K562 (cell line): ENCODE measurements at regions not wholly inside any gene's neighbourhood (a gene's known extent, or its start where the extent isn't known, plus 50 kb on each side); places are given as distances from the start of the nearest gene placed in this dataset.

Experiments
- ATAC-seq: fragments of 200-7000 bp; cut with Tn5 transposase; 3 replicates; pipeline ENCODE4 v1.9.1; 2020; ENCODE audit warnings: moderate library complexity
- BruUV-seq: library from RNA; stranded (reverse); fragments of 400-500 nt; replicated peaks from 2 replicates; lab custom pipeline; 2021; lab: Mats Ljungman, UMichigan
- CTCF ChIA-PET: fragments of 300-600 bp; formaldehyde crosslinking; extraction: SDS; loops from one replicate; lab custom pipeline; 2021; ENCODE audit warnings: low intra/inter-chr PET ratio; lab: Yijun Ruan, JAX
- POLR2A ChIA-PET: fragments of 300-600, 350-650 bp; sonication (Branson Sonifier 250); formaldehyde crosslinking; extraction: SDS; loops from one replicate; lab custom pipeline; 2021; ENCODE audit warnings: antibody characterized with exemption, inconsistent platforms; lab: Yijun Ruan, JAX
- DNase-seq, 4 experiments: peaks; one replicate each; pipeline versions ENCODE4 v3.0.0 to v3.0.0-alpha.2; 2011 to 2018; ENCODE audit warnings: low spot score in 3 of 4, mixed read lengths in 3 of 4; ENCODE audit errors: extremely low read depth in 1 of 4
- FAIRE-seq: peaks from 2 replicates; lab custom pipeline; 2011; peaks lifted over from hg19 to GRCh38; lab: Jason Lieb, UNC
- H2AFZ ChIP-seq: 2 replicates; pipeline ENCODE4 v1.6.0; 2011; ENCODE audit warnings: low read depth, low read length, control low read depth, inconsistent platforms
- H3K27ac ChIP-seq: fragments of 200-600 bp; 3 replicates; pipeline ENCODE4 v1.8.0; 2011; ENCODE audit warnings: low read depth, mild to moderate bottlenecking, control low read depth, inconsistent platforms, low read length, moderate library complexity, mixed read lengths; ENCODE audit errors: extremely low read depth
- H3K27me3 ChIP-seq, 2 experiments: fragments of 300-600 bp in 1 of 2; 2 replicates in 1 of 2; 3 replicates in 1 of 2; pipeline versions ENCODE4 v1.6.0 to v1.8.0; 2011; ENCODE audit warnings: inconsistent platforms in 2 of 2, low read length in 2 of 2, mild to moderate bottlenecking in 1 of 2, mixed read lengths in 1 of 2, moderate library complexity in 1 of 2; ENCODE audit not compliant: control insufficient read depth in 2 of 2, insufficient read depth in 2 of 2
- H3K36me3 ChIP-seq: fragments of 300-600 bp; 3 replicates; pipeline ENCODE4 v1.8.0; 2011; ENCODE audit warnings: mild to moderate bottlenecking, low read length, inconsistent platforms; ENCODE audit not compliant: control insufficient read depth, insufficient read depth
- H3K4me1 ChIP-seq, 2 experiments: fragments of 200-600 bp in 1 of 2; replicated peaks in 1 of 2; 2 replicates in 1 of 2; 3 replicates in 1 of 2; pipeline versions ENCODE4 v1.5.1 to v1.8.0; 2011; ENCODE audit warnings: inconsistent platforms in 2 of 2, low read length in 2 of 2, mild to moderate bottlenecking in 1 of 2, mixed read lengths in 1 of 2, moderate library complexity in 1 of 2; ENCODE audit not compliant: control insufficient read depth in 2 of 2, insufficient read depth in 2 of 2
- H3K4me2 ChIP-seq: 2 replicates; pipeline ENCODE4 v1.6.1; 2011; ENCODE audit warnings: low read length, control low read depth, inconsistent platforms, mixed read lengths; ENCODE audit not compliant: insufficient read depth
- H3K4me3 ChIP-seq: fragments of 200-600 bp; sonication (generic), shearing (Covaris generic); 2 replicates; pipeline ENCODE4 v1.5.1; 2016; ENCODE audit warnings: control low read depth, inconsistent platforms
- H3K79me2 ChIP-seq: fragments of 200-600 bp; 3 replicates; pipeline ENCODE4 v1.8.0; 2011; ENCODE audit warnings: low read length, inconsistent platforms; ENCODE audit not compliant: control insufficient read depth, insufficient read depth
- H3K9ac ChIP-seq, 2 experiments: 2 replicates each; pipeline versions ENCODE4 v1.6.0 to v1.6.1; 2011; ENCODE audit warnings: low read depth in 2 of 2, low read length in 2 of 2, control low read depth in 1 of 2, inconsistent platforms in 1 of 2, mild to moderate bottlenecking in 1 of 2, mixed read lengths in 1 of 2; ENCODE audit not compliant: insufficient read depth in 1 of 2
- H3K9me1 ChIP-seq: one replicate; pipeline ENCODE4 v1.6.0; 2011; ENCODE audit warnings: inconsistent platforms, mild to moderate bottlenecking, low read length, moderate library complexity; ENCODE audit not compliant: control insufficient read depth, insufficient read depth
- H3K9me3 ChIP-seq: replicated peaks from 2 replicates; pipeline ENCODE4 v1.5.1; 2011; ENCODE audit warnings: low read depth, low read length, inconsistent platforms; ENCODE audit not compliant: control insufficient read depth, insufficient read depth
- H4K20me1 ChIP-seq: replicated peaks from 2 replicates; pipeline ENCODE4 v1.6.1; 2011; ENCODE audit warnings: low read length, inconsistent platforms, mixed read lengths; ENCODE audit not compliant: control insufficient read depth, insufficient read depth
- ADNP ChIP-seq: fragments of 200-800 bp; sonication (Bioruptor generic); IDR thresholded peaks from 2 replicates; pipeline ENCODE4 v1.6.1; 2016; ENCODE audit warnings: missing genetic modification characterization, missing compliant biosample characterization
- DACH1 ChIP-seq: fragments of 450-650 bp; IDR thresholded peaks from 2 replicates; pipeline ENCODE4 v1.6.1; 2018; ENCODE audit not compliant: partially characterized antibody
- FOS ChIP-seq: IDR thresholded peaks from 3 replicates; pipeline ENCODE4 v1.6.1; 2011; ENCODE audit not compliant: insufficient read length; ENCODE audit errors: extremely low read depth
- FOXJ3 ChIP-seq: sonication (generic); formaldehyde crosslinking; IDR thresholded peaks from 2 replicates; pipeline ENCODE4 v1.4.0; 2020; ENCODE audit warnings: mild to moderate bottlenecking, missing genetic modification reagents
- GABPA ChIP-seq: fragments of 200-800 bp; sonication (Bioruptor generic); conservative IDR thresholded peaks from 2 replicates; pipeline ENCODE4 v1.6.1; 2016; ENCODE audit warnings: low read depth, missing genetic modification characterization, missing compliant biosample characterization
- JUN ChIP-seq, 2 experiments: sonication (generic) in 1 of 2; formaldehyde crosslinking in 1 of 2; IDR thresholded peaks; 2 replicates each; pipeline versions ENCODE4 v1.6.1 to v1.8.0; 2012 to 2022; ENCODE audit warnings: borderline replicate concordance in 2 of 2, mild to moderate bottlenecking in 2 of 2, improper control_type of control experiment in 1 of 2, low read depth in 1 of 2, low read length in 1 of 2, missing genetic modification reagents in 1 of 2
- KLF1 ChIP-seq: fragments of 450-650 bp; IDR thresholded peaks from 2 replicates; pipeline ENCODE4 v1.6.1; 2016; ENCODE audit warnings: missing genetic modification characterization, missing compliant biosample characterization
- NFIX ChIP-seq: fragments of 250-450 bp; sonication (Bioruptor Pico); IDR thresholded peaks from 2 replicates; pipeline ENCODE4 v1.4.0; 2020; ENCODE audit warnings: low read depth, mild to moderate bottlenecking, moderate library complexity
- NR2C2 ChIP-seq, 2 experiments: fragments of 200-800 bp in 1 of 2; sonication (Bioruptor generic) in 1 of 2; sonication (generic) in 1 of 2; formaldehyde crosslinking in 1 of 2; IDR thresholded peaks; 2 replicates each; pipeline versions ENCODE4 v1.6.1 to v1.8.0; 2016 to 2022; ENCODE audit warnings: mild to moderate bottlenecking in 1 of 2, missing compliant biosample characterization in 1 of 2, missing genetic modification characterization in 1 of 2, missing genetic modification reagents in 1 of 2
- POLR2B ChIP-seq: fragments of 450-650 bp; IDR thresholded peaks from 2 replicates; pipeline ENCODE4 v1.6.1; 2018; ENCODE audit warnings: low read depth; ENCODE audit not compliant: partially characterized antibody
- POLR3G ChIP-seq: IDR thresholded peaks from 2 replicates; pipeline ENCODE4 v1.6.1; 2011; ENCODE audit not compliant: insufficient read length, insufficient replicate concordance; ENCODE audit errors: extremely low read depth
- SIX5 ChIP-seq, 2 experiments: IDR thresholded peaks; 2 replicates each; pipeline ENCODE4 v1.6.1; 2011; ENCODE audit warnings: low read length in 2 of 2, borderline replicate concordance in 1 of 2, low read depth in 1 of 2, mild to moderate bottlenecking in 1 of 2, moderate library complexity in 1 of 2; ENCODE audit not compliant: insufficient read depth in 1 of 2
- ZNF224 ChIP-seq: sonication (generic); formaldehyde crosslinking; IDR thresholded peaks from 2 replicates; pipeline ENCODE4 v1.8.0; 2022; ENCODE audit warnings: mild to moderate bottlenecking, missing genetic modification reagents
- ZNF586 ChIP-seq: fragments of 450-650 bp; formaldehyde crosslinking; conservative IDR thresholded peaks from 2 replicates; pipeline ENCODE4 v1.4.0; 2020; ENCODE audit warnings: mild to moderate bottlenecking, moderate library complexity
- ZNF766 ChIP-seq: fragments of 200-800 bp; sonication (Bioruptor generic); conservative IDR thresholded peaks from 2 replicates; pipeline ENCODE4 v1.6.1; 2016; ENCODE audit warnings: missing genetic modification characterization, missing compliant biosample characterization
- ZNF785 ChIP-seq: fragments of 250-450 bp; sonication (Bioruptor Pico); IDR thresholded peaks from 2 replicates; pipeline ENCODE4 v1.4.0; 2020; ENCODE audit warnings: mild to moderate bottlenecking
- WGBS: fragments of 100-300 bp; shearing (Covaris generic); methylation state at CpG from one replicate; pipeline ENCODE4 v1.1.6; 2016; ENCODE audit warnings: low coverage, mixed read lengths; ENCODE audit not compliant: insufficient coverage; ENCODE audit errors: missing lambda C conversion rate; 5-methylcytosine and 5-hydroxymethylcytosine counted together
- in situ Hi-C: fragments of 300-500 bp; cut with MboI; formaldehyde crosslinking; loops from 4 replicates; pipeline ENCODE4 v1.15.0; 2018; ENCODE audit warnings: inconsistent platforms, mixed read lengths
- intact Hi-C: fragments of 100-400 bp; cut with micrococcal nuclease; formaldehyde crosslinking; loops from 2 replicates; pipeline ENCODE4 v1.14.2; 2022
- TF ChIP-seq, protein P1 (sequence below): fragments of 450-650 bp; formaldehyde crosslinking; IDR thresholded peaks from 2 replicates; pipeline ENCODE4 v1.4.0; 2020; ENCODE audit warnings: mild to moderate bottlenecking, moderate library complexity

DNA sequence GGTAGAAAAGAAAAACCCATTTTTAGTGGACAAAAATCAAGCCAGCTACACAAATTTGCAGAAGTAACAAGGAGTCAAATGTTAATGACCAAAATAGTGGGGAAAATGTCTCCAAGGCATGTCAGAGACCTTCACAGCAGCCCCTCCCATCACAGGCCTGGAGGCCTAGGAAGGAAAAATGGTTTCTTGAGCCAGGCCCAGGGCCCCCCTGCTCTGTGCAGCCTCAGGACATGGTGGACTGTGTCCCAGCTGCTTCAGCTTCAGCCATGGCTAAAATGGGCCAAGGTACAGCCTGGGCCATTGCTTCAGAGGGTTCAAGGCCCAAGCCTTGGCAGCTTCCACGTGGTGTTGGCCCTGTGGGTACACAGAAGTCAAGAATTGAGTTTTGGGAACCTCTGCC is 82.5 kb upstream of the CLVS2 start:
- CTCF ChIA-PET, result no interaction called here
- Histone ChIP-seq H2AFZ (no peak overlapping the region), H3K27ac (no peak overlapping the region), H3K36me3 (no peaks in the 10 kb centered on the region), H3K9me3 (no peaks in the 10 kb centered on the region), H4K20me1 (no peaks in the 10 kb centered on the region), H3K4me2 (no peak overlapping the region), H3K9me1 (no peaks in the 10 kb centered on the region), H3K9ac (no peak overlapping the region), H3K4me1 (no peaks in the 10 kb centered on the region), H3K79me2 (no peaks in the 10 kb centered on the region), H3K4me3 (no peak overlapping the region), H3K27me3 (no peaks in the 10 kb centered on the region)
- BruUV-seq, result no TSS peak
- DNase-seq (no peak), ATAC-seq (no peak), FAIRE-seq (no peak)
- intact Hi-C loops, result no loop called here
- 0% methylated on average over 1 of the region's 1 CpG for WGBS
- TF ChIP-seq FOXJ3 (no peak), ADNP (tag) (no peak)
- TF ChIP-seq, protein P1, sequence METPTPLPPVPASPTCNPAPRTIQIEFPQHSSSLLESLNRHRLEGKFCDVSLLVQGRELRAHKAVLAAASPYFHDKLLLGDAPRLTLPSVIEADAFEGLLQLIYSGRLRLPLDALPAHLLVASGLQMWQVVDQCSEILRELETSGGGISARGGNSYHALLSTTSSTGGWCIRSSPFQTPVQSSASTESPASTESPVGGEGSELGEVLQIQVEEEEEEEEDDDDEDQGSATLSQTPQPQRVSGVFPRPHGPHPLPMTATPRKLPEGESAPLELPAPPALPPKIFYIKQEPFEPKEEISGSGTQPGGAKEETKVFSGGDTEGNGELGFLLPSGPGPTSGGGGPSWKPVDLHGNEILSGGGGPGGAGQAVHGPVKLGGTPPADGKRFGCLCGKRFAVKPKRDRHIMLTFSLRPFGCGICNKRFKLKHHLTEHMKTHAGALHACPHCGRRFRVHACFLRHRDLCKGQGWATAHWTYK (CRISPR knock-in tag), result no peak
- in situ Hi-C loops, result no loop called here
- POLR2A ChIA-PET, result no interaction called here

DNA sequence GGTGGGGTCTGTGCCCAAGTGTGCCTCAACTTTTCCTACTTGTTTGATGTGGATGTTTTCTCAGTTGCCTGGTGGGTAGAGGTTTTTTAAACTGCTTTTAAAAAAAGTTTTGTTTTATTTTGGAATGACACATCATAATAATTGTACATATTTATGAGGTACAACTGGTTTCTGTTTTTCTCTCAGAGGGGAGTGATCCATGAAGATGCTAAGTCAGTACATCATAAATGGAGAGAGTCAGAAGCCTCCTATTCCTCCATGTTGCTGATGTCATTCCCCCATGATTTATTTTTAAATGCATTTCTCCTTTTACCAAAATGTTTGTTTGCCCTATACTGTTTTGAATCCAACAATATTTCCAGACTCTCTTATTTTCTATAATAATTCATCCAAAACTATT is 77.3 kb upstream of the CLVS2 start:
- Histone ChIP-seq H3K9me3 (no peaks in the 10 kb centered on the region), H3K79me2 (no peaks in the 10 kb centered on the region), H2AFZ (no peak overlapping the region), H3K4me3 (no peak overlapping the region), H3K27ac (no peak overlapping the region), H3K9ac (no peak overlapping the region), H3K27me3 (no peaks in the 10 kb centered on the region), H4K20me1 (no peaks in the 10 kb centered on the region), H3K4me1 (no peaks in the 10 kb centered on the region), H3K4me2 (no peak overlapping the region), H3K9me1 (no peaks in the 10 kb centered on the region), H3K36me3 (no peaks in the 10 kb centered on the region)
- no TSS peak for BruUV-seq
- intact Hi-C loops (no loop called here), in situ Hi-C loops (no loop called here)
- POLR2A ChIA-PET, result no interaction called here
- CTCF ChIA-PET, result no interaction called here
- no peak for DNase-seq
- FAIRE-seq, result no peak
- ATAC-seq, result no peak
- TF ChIP-seq KLF1 (tag) (no peak), GABPA (tag) (no peak), JUN (IDR thresholded peaks at IDR 0.05; ENCODE audit: borderline replicate concordance, low read depth, low read length) (no peak), JUN (CRISPR knock-in tag; IDR thresholded peaks at IDR 0.05; ENCODE audit: borderline replicate concordance) (no peak), NR2C2 (CRISPR knock-in tag; IDR thresholded peaks at IDR 0.05) (no peak), NR2C2 (tag; IDR thresholded peaks at IDR 0.05) (no peak), DACH1 (no peak), POLR2B (no peak), SIX5 (IDR thresholded peaks at IDR 0.05; ENCODE audit: borderline replicate concordance in 1 of 2, insufficient read depth in 1 of 2, low read depth in 1 of 2, low read length in 2 of 2) (no peak), FOS (no peak), ZNF785 (CRISPR knock-in tag) (no peak), POLR3G (no peak), NFIX (no peak), ZNF224 (no peak), ZNF766 (CRISPR knock-in tag) (no peak), ZNF586 (CRISPR knock-in tag) (no peak)
